ENCODE measurements at regions not wholly inside any gene's neighbourhood (a gene's known extent, or its start where the extent isn't known, plus 50 kb on each side); places are given as distances from the start of the nearest gene placed in this dataset.

- DNase-seq (ENCODE audit: low read depth), result no peak
- H3K4me3 ChIP-seq (replicated peaks; ENCODE audit: low read depth, low read length), result no peak overlapping the region
- no peak for TF ChIP-seq CTCF (IDR thresholded peaks at IDR 0.05; ENCODE audit: low read length, missing control alignments)
Measured at GRCh38 chr10:52568309-52568708, 204.3 kb downstream of the MBL2 start.

GRCh38 chr10:52570490-52570889 is 202.1 kb downstream of the MBL2 start:
- no peak for DNase-seq (ENCODE audit: low read depth)
- no peak for TF ChIP-seq CTCF (IDR thresholded peaks at IDR 0.05; ENCODE audit: low read length, missing control alignments)
- no peak overlapping the region for H3K4me3 ChIP-seq (replicated peaks; ENCODE audit: low read depth, low read length)

DNA sequence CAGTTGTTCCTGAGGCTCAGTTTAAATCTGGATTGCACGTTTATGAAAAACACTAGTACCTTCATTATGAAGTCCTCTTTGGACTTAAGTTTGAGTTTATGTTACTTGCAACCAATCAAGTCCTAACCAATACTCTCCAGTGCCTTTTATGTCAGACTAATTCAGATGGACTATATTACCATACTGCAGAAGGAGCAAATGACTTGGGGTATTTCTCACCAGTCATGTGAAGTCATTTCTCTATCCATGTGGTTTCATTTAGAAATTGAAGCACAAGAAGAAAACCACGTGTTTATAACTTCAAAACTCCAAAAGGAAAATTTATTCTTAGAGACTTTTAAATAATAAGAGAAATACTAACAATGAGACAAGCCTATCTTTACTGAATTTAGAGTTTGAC is 201.6 kb downstream of the MBL2 start:
- TF ChIP-seq CTCF (IDR thresholded peaks at IDR 0.05; ENCODE audit: low read length, missing control alignments), result no peak
- DNase-seq (ENCODE audit: low read depth), result no peak
- no peak overlapping the region for H3K4me3 ChIP-seq (replicated peaks; ENCODE audit: low read depth, low read length)

DNA sequence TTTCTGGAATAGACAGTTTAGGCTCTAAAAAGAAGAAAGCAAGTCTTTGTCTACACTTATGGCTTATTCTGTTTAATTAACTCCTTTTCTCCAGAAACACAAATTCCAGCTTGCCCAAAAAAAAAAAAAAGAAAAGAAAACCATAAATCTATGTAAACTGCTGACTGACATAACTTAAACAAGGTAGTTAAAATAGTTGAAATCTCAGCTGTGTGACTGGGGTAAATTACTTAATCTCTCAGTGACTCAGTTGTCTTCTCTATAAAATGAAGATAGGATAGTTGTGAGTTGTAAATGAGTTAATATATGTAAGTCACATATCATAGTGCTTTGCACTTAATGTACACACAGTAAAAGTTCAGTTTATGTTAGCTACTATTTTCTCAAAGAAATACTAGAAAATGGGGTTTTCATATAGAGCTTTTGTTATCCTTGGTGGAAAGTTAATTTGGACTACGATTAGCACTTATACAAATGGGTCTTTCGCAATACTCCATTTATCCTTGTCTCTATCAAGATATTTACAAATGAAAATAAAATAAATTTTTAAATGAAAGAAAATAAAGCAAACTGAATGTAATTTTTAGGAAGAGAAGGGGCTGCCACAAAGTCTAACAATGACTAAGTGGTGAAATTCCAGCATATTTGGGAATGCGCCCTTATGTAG is 200.9 kb downstream of the MBL2 start:
- no peak overlapping the region for H3K4me3 ChIP-seq (replicated peaks; ENCODE audit: low read depth, low read length)
- TF ChIP-seq CTCF (IDR thresholded peaks at IDR 0.05; ENCODE audit: low read length, missing control alignments), result no peak
- DNase-seq (ENCODE audit: low read depth), result no peak

DNA sequence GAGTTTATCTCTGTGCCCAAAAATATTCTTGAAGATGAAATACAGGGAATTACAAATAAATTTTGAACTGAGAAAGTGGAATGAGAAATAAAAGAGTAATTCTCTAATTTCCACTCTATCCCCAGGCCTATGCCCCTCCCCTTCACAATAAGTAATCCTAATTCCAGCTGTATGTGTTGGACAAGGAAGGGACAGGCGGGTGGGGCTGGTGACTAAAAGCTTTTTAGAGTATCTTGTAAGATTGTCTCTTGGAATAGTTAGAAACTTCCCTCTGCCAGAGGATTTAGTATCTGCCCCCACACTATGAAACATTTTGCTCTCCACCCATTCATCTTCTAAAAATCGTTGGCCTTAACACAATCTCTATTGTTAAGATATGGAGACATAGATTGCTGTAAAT is 199.2 kb downstream of the MBL2 start:
- TF ChIP-seq CTCF (IDR thresholded peaks at IDR 0.05; ENCODE audit: low read length, missing control alignments), result no peak
- no peak for DNase-seq (ENCODE audit: low read depth)
- no peak overlapping the region for H3K4me3 ChIP-seq (replicated peaks; ENCODE audit: low read depth, low read length)

DNA sequence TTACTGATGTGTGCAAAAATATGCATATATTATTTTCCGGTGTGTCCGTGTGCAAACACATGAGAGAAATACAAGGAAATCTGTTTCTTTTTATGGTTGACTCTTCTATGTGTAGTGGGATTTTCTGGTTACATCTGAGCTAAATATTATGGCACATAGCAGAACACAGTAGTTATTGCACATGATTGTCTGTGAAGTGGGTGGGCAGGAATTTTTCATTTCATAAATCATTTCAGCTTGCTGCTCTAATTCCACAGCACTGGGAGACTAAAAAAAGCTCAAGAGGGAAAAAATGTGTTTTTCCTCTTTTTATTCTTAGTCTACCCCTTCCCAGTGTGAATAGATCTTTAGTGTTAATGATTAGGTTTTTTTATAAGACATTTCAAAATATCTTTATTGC is 197.9 kb downstream of the MBL2 start:
- DNase-seq (ENCODE audit: low read depth), result no peak
- no peak overlapping the region for H3K4me3 ChIP-seq (replicated peaks; ENCODE audit: low read depth, low read length)
- no peak for TF ChIP-seq CTCF (IDR thresholded peaks at IDR 0.05; ENCODE audit: low read length, missing control alignments)

GRCh38 chr10:52577047-52577446 is 195.5 kb downstream of the MBL2 start:
- no peak overlapping the region for H3K4me3 ChIP-seq (replicated peaks; ENCODE audit: low read depth, low read length)
- no peak for DNase-seq (ENCODE audit: low read depth)
- TF ChIP-seq CTCF (IDR thresholded peaks at IDR 0.05; ENCODE audit: low read length, missing control alignments), result no peak
